LHCN-M2 (cell line): ENCODE measurements at regions not wholly inside any gene's neighbourhood (a gene's known extent, or its start where the extent isn't known, plus 50 kb on each side); places are given as distances from the start of the nearest gene placed in this dataset.
A peak's percentile ranks its signal among the peaks of the same experiment; 100 is the strongest.

ENCODE experiments used
- DNase-seq: peaks from one replicate; pipeline ENCODE4 v3.0.0-alpha.2; 2012; ENCODE audit warnings: low read depth

- no peak for DNase-seq
Observed at GRCh38 chr15:61481886-61482285, 252.8 kb upstream of the RORA start.

DNA sequence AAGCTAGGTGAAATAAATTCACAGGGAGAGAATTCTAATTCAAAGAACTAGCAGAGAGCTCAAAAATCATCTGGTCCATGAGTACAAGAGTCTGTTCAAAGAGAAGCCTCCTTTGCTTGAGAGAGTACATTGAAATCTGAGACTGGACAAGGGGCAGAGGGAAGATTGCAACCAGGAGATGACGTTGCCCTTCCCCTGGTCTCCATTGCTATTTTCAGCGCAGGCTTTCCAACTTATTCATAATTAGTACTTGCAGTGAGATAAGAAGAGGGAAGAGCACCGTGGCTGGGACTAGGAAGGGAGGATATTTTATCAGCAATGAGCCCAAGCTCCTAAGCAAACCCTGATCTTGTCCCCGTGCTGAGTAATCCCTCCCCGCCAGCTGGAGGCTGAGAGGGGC lies 251.8 kb upstream of the RORA start:
- no peak for DNase-seq

- no peak for DNase-seq
Observed at GRCh38 chr15:61480295-61480694, 251.2 kb upstream of the RORA start.

DNA sequence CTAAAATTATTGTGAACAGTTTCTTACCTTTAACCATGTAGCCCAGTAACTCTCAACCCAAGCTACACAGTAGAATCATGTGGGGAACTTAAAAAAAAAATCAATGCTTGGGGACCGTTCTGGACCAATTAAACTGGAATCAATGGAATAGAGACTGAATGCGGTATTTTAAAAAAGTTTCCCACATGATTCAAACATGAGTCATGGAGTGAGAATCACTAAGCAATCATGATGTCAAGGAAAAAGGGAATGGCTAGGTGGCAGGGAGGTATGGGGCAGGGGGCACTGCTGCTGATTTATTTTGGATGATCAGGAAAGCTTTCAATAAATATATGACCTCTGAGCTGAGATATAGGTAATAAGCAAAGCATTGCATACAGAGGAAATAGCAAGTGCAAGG lies 250.5 kb upstream of the RORA start:
- DNase-seq, result peak; percentile 10

DNA sequence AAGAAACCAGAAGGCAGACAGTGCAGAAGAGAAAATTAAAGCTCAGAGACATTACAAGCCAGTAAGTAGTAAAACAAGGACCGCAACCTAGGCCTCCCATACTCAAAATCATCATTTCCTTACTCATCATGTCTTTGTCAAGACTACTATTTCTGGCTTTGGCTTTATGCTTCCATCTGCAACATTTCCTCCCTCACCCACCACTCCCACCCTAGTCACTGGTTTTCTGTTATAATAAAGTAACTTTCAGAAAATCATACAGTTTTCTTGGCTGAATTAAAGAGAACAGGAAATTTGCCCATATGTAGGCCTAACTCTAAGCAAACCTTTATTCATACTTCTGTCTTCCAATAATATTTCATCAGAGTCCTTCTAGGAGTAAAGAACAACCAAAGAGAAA lies 247.6 kb upstream of the RORA start:
- DNase-seq, result no peak

DNA sequence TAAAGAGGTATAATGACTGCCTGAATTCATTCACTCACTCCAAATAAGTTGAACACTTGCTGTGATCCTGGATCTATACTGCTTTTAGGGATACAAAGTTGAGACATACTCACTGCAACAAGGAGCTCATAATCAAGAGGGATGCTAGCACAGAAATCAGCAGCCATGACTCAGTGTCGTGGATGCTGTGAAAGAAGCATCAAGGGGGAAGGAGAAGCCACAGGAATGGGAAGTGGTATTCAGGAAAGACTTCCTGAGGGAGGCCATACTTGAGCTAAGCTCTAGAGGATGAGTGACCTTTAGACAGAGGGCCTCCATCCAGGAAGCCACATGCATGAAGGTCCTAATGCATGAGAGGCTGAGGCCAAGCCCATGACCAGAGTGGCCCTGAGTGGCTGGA lies 245.7 kb upstream of the RORA start:
- DNase-seq, result no peak

- DNase-seq, result no peak
Observed at GRCh38 chr15:61467823-61468222, 238.7 kb upstream of the RORA start.

GRCh38 chr15:61459785-61460707 lies 230.9 kb upstream of the RORA start:
- DNase-seq, result peak; percentile 45

GRCh38 chr15:61457050-61457733 lies 228.1 kb upstream of the RORA start:
- DNase-seq, result no peak

DNA sequence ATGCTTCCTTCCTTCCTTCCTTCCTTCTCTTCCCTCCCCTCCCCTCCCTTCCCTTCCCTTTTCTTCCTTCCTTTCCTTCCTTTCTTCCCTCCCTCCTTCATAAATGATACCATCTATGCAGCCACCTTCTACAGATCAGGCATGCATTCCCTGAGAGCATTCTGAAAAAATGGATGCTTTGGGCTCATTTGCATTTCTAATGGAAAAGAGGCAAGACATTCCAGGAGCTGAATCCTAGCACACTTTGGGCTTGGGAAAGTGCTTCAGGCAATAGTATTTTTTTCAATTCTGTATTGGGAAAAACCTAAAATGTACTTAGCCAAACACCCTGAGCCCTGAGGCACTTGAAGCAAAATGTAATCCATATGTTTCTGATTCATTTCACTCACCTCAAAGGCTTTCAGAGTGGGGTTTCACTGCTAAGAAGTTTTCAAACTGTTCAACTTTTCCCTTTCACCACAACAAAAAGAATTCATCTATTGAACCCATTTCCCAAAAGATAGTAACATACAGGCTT lies 220.1 kb upstream of the RORA start:
- no peak for DNase-seq

- no peak for DNase-seq
Observed at GRCh38 chr15:61447981-61448380, 218.9 kb upstream of the RORA start.

DNA sequence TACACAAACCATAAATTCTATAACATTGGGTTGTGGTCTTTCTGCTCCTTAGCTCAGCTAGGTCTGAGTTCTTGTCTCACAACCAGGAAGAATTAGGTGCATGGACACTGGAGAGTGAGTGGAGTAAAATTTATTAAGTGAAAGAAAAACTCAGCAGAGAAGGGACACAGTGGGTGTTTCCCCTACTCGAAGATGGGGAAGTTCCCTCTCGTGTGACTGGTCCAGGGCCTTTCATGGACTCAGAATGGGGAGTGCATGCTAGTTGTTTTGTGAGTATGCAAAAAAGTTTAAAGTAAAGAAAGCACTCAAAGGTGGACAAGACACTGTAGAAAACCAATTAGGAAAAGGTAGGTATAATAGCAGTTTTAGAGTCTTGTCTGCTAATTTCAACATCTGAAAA lies 215.5 kb upstream of the RORA start:
- no peak for DNase-seq

DNA sequence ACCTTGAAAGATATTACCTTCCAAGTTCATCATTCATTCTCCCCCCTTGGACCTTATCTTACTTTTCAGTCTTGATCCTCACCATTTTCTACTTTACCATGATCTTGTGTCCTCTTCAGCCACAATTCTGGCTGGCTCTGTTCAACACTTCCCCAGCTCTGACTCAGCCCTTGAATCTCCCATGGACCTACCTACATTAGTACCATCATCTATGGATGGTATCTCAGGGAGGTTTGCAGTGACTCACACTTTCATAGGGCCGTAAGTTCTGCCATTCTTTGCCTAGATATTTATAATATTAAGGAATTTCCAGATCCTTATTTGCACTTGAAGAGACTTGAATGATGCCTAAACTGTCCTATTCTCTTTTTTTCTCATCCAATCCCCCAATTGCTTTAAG lies 213.7 kb upstream of the RORA start:
- no peak for DNase-seq

DNA sequence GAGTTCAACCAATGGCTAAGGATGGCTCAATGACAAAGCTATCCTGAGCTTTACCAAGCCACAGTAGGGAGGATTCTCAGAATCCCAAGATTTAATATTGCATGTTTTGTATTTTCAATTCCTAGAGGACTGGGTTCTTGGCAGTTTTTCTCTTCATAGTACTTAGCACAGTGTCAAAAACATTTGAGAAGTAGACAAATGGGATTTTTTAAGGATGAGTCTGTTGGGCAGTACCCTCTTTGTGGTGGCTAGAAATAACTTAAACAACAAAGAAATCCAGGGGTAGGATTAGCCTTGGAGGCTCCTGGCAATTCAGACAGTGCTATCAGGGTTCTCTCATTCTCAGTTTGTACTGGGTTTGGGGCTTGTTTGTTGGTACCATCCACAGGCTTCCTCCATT lies 212.8 kb upstream of the RORA start:
- DNase-seq, result peak; percentile 17

- no peak for DNase-seq
Observed at GRCh38 chr15:61426466-61426865, 197.4 kb upstream of the RORA start.

DNA sequence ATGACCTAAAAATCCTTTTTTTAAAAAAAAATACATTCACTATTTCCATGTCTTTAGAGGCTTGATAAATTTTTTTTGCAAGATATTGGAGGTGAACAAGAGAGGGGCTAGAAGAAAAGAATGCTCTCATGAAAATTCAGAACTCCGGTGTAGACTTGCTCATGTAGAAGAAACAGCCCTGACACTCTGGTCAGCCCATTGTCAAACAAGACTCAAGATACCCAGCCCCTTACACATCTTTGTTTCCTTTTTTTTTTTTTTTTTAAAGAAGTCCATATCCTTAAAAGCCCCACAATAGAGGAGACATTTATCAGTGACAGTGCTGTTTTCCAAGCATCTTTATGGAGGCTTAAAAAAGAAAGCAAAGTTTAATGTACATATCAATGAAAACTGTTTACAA lies 196.8 kb upstream of the RORA start:
- DNase-seq, result no peak

- no peak for DNase-seq
Observed at GRCh38 chr15:61422773-61423172, 193.7 kb upstream of the RORA start.

DNA sequence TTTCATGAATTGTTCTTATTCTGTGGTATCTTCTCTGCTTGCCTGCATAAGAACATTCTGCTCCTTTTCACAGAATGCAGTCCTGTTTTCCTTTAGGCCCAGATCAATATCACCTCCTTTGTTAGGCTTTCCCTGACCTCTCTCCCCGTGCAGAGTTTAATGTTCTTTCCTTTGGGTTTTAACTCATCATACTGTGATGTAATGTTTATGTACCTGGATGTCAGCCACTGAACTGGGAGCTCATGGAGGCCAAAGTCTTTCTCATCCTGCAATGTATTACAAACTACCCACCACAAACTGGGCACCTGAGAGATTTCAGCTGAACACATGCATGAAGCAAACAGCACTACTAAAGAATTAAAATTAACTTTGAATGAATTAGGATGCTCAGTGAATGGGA lies 192.8 kb upstream of the RORA start:
- no peak for DNase-seq

GRCh38 chr15:61421470-61421869 lies 192.4 kb upstream of the RORA start:
- no peak for DNase-seq

- no peak for DNase-seq
Observed at GRCh38 chr15:61420546-61420945, 191.4 kb upstream of the RORA start.

DNA sequence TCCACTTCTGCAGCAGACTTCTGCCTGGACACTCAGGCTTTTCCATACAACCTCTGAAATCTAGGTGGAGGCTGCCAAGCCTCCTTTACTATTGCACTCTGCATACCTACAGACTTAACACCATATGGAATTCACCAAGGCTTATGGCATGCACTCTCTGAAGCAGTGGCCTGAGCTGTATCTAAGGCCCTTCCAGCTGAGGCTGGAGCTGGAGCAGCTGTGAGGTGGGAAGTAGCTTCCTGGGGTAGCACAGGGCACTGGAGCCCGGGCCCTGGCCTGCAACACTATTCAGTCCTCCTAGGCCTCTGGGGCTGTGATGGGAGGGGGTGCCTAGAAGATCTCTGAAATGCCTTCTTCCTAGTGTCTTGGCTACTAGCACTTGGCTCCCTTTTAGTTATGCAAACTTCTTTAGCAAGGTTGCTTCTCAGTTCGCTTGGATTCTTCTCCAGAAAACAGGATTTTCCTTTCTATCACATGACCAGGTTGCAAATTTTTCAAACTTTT lies 186.6 kb upstream of the RORA start:
- no peak for DNase-seq

- no peak for DNase-seq
Observed at GRCh38 chr15:61411902-61412510, 182.9 kb upstream of the RORA start.
